HG03045 (cell line): ENCODE measurements at regions not wholly inside any gene's neighbourhood (a gene's known extent, or its start where the extent isn't known, plus 50 kb on each side); places are given as distances from the start of the nearest gene placed in this dataset.

Experiments
- ATAC-seq: cut with Tn5 transposase; IDR thresholded peaks from one replicate; pipeline ENCODE4 v1.9.1; 2021; ENCODE audit warnings: mild to moderate bottlenecking, moderate library complexity; ENCODE audit not compliant: unreplicated experiment

- no peak for ATAC-seq
These were observed 134.8 kb upstream of the SPRY2 start for GRCh38 chr13:80475718-80476117.

DNA sequence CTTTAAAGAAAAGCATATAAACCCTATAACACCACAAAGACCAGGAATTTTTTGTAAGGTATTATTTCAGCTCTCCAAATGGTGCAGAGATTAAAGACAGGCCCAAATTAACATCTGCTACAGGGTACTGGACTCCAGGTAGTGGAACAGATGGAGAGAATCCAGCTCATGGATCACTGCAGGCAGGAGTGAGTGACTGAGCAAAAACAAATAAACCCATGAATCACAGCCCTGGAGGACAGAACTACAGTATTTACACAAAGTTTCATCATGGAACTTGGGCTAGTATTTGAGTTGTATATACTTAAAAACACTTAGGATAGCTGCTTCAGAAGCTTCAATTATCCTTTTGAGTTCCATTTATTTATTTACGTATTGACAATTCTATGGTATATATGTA is 132.8 kb upstream of the SPRY2 start:
- no peak for ATAC-seq

- no peak for ATAC-seq
These were observed 129.0 kb upstream of the SPRY2 start for GRCh38 chr13:80469853-80470381.

DNA sequence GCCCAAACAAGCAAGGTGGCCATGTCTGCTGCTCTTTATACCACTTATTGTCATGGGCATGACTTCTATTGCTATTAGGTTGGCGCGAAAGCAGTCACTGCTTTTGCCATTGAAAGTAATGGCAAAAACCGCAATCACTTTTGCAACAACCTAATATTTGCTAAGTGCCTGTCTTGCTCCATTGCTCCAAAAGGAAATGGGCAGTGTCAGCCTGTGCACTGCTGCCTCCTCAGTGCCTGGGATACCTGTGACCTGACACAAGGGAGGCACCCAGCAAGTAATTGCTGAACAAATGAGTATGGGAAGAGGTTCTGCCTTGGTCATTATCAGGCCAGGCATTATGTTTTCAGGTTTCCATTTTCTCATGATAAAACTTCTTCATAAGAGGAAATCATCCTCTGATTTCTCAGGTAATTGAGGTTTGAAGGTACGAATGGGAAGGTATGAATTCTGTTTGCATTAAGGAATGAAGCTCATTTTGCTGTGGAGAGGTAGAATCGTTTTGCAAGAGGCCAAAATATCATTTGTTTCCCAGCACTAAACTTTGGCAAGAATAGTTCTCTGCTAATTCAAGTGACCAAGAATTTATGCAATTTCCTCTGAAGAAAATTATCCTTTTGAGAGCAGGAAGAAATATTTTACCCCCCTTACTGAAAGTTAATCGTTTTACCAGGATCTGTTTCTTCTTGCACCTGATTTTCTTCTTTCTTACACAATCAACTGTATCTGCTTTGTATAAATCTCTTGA is 128.4 kb upstream of the SPRY2 start:
- ATAC-seq = no peak

DNA sequence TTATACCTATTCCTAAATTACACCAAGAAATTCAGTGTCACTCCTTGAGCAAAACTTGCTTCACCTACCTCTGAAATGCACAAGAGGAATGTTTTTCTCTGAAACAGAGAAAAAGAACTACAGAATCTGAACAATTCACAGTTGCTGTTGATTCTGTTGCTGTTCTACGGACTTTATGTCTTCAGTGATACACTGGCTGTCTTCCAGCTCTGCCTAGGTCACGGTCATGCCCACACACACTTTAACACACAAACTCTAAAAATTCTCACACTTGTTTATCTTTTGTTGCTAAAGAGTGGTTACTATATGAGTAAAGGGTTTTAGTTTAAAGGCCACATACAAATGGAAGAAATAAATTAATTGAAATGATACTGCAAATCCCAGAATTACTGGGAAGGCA is 124.4 kb upstream of the SPRY2 start:
- ATAC-seq = no peak

DNA sequence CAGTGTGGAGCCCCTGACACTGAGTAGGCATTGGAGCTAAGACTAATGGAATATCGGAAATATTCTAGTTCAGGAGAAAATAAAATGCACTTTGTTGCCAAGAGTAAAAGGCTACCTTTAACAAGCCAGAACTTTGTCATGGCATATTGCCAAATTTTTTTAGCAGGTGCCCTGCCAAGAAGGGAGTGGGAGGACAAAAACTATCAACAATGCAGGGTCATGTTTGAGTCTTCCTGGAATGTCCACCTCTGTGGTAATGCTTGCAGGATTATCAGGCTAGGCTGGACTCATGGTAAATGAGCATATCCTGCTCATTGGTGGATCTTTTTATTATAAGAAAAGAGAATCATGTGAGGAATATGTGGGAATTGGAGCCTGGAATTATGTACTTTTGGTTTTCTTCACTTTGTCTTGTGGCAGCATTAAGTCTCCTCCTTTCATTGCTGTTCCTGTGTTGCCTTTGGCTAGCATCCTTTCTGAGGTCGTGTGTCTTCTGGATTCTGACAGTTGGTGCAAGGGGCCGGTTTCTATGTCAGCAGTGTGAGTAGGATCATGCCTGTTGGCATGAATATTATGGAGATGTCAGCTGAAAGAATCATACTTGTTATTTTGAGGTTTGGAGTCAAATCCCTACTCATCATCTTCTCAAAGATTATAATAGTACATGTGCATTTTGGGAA is 122.9 kb upstream of the SPRY2 start:
- no peak for ATAC-seq

GRCh38 chr13:80462567-80462966 is 121.6 kb upstream of the SPRY2 start:
- ATAC-seq = no peak

- no peak for ATAC-seq
These were observed 121.1 kb upstream of the SPRY2 start for GRCh38 chr13:80462037-80462436.

DNA sequence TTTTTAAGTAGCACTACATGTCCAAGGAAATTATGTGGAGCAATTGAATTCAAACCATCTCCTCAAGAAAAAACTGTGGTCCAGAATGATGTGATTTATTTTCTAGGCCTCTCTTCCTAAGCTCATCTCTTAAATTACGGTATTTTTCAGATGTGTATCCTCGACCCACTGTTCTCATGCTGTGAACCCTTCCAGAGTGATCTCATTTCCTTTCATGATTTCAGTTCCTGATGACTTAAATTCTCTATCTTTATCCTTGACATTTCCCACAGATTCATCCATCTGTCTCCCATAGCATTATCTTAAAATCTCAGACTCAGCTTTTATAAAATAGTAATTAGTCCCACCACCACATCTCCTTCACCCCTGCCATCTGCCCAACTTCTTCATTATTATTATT is 117.6 kb upstream of the SPRY2 start:
- ATAC-seq = no peak

DNA sequence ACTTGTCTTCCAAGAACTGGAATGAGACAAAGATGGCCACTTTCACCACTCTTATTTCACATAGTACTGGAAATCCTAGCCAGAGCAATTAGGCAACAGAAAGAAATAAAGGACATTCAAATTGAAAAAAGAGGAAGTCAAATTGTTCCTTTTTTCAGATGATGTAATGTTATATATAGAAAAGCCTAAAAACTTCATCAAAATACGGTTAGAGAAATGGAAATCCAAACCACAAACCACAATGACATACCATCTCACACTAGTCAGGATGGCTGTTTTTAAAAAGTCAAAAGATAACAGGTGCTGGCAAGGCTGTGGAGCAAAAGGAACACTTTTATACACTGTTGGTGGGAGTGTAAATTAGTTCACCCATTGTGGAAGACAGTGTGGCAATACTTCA is 113.3 kb upstream of the SPRY2 start:
- ATAC-seq = no peak

DNA sequence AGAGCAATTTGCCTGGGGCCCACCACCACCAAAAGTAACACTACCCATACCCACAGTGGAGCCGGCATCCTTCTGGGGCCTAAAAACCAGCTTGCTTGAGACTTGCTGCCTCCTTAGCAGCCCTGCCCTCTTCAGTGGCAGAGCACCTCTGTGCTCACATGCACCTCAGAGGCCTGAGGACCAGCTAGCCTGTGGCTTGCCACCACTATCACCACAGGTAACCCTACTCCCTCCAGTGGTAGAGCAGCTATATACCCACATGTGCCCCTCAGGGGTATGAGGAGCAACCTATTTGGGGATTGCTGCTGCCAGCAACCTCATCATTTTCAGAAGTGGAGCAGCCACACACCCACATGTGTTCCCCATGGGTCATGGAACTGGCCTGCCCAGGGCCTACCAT is 111.4 kb upstream of the SPRY2 start:
- ATAC-seq = no peak

DNA sequence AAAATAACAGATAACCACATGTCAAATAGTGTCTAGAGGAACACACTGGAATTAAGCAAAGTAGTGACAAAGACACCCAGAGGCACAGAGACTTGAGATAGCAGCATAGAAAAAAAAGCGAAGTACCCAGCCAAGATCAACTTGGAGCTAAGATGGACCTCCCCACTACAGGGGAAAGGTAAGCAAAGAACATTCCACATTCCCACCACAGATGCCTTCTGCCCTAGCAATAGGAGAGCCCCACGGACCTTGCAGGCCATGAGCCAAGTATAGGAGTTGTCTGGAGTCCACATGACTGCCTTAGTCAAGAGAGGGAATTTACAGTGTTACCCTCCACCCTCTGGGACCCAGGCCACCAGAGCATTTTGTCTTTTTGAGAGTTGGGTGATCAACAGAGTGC is 110.7 kb upstream of the SPRY2 start:
- no peak for ATAC-seq

DNA sequence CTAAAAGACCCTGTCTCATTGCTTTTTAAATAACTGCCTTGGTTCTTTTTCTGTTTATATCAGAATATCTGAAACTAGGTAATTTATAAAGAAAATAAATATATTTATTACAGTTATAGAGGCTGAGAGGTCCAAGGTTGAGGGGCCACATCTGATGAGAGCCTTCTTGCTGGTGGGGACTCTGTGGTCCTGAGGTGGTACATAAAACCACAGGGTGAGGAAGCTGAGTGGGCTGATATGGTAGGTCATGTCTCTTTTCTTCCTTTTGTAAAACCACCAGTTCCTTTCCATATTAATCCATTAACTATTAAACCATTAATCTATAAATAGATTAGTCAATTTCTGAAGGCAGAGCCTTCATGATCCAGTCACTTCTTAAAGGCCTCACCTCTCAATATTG is 109.5 kb upstream of the SPRY2 start:
- no peak for ATAC-seq

- no peak for ATAC-seq
These were observed 107.8 kb upstream of the SPRY2 start for GRCh38 chr13:80448725-80449124.

DNA sequence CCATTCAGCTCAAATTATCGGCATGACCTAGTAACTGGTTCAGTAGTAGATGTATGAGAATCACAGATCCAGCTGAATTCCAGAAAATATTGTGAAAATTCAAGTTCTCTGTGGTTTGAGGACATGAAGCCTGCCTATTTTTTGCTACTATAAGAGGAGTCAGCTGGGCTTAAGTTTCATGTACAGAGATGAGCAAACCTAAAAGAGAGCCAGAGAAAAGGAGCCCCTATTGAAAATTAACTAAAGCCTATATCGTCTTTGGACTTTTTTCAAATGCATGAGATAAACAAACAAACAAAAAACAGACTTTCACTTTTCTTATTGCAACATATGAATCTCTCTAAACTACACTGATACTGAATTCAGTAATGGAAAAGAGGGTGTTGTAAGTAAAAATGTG is 106.8 kb upstream of the SPRY2 start:
- no peak for ATAC-seq

DNA sequence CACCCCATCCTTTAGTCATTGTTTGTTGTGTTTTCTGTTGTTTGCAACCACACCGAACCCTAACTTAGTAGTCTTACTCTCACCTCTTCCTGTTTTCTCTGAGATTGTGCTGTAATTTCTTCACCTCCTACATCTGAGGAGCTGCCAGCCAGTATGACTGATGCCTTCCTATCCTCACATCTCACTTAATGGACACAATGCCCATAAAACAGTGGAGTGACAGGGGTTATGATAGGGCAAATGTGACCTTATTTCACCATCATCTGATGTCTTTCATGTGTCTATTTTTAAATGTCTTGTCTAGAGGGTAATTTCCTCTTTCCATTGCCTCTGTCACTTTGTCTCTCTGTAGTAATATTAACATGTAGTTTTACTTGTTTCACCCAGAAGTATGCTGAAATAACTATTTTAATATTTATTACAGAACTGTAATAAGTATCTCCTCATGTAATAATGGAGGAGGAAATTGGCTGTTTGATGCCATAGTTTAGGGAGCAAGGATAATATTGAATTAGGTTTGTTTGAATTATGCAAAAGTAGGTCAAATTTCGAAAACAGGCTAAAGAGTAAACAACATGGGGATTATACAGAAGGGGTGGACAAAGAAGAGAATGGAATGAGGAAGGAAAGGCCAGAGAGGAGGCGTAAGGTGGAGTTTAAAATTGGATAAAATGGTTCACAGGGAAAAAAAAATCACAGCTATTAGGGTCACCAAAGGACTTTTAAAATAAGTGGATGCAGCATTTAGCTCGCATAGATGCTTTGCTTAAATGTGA is 103.5 kb upstream of the SPRY2 start:
- no peak for ATAC-seq

- ATAC-seq = no peak
These were observed 101.7 kb upstream of the SPRY2 start for GRCh38 chr13:80442609-80443008.

GRCh38 chr13:80441968-80442367 is 101.0 kb upstream of the SPRY2 start:
- ATAC-seq = no peak

DNA sequence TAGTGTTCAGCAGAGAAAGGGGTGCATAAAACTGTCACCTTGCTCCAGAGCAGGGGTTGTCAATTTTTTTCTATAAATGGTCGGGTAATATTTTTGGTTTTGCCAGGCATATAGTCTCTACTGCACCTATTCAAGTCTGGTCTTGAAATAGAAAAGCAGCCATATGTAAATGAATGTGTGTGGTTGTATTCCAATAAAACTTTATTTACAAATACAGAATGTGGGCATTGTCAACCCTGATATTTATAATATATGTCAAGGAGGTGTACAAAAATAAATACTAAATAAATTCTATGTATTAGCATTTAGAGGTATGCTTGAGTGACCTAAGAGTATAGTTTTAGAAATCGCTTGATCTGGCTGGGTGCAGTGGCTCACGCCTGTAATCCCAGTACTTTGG is 97.6 kb upstream of the SPRY2 start:
- ATAC-seq = no peak

- no peak for ATAC-seq
These were observed 96.3 kb upstream of the SPRY2 start for GRCh38 chr13:80437231-80437630.

- ATAC-seq = no peak
These were observed 95.7 kb upstream of the SPRY2 start for GRCh38 chr13:80436571-80437169.
